ENCODE measurements at regions not wholly inside any gene's neighbourhood (a gene's known extent, or its start where the extent isn't known, plus 50 kb on each side); places are given as distances from the start of the nearest gene placed in this dataset.

DNA sequence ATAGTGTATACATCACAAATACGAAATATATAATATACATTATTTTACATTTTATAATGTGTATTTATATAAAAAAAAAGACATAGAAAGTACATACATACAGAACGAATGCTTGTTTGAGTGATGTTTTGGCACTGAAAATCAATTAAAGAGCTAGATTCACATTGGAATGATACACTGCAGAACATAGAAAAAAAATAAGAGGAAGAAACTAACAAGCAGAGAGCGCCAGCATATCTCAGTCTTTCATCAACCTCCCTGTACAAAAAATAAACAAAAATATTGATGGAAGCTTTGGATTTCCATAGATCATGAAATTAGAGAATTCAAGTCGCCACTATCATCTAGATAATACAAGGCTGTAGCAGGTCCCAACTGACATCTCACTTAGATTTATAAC, 420.6 kb downstream of the CENPC start:
- ATAC-seq: no peak
- TF ChIP-seq PATZ1 (CRISPR knock-in tag; IDR thresholded peaks at IDR 0.05; ENCODE audit: borderline replicate concordance): no peak
- TF ChIP-seq CSRNP3 (CRISPR knock-in tag; IDR thresholded peaks at IDR 0.05): no peak
- no peak for TF ChIP-seq TSHZ2 (CRISPR knock-in tag; IDR thresholded peaks at IDR 0.05)
- no peak for TF ChIP-seq ZNF565 (CRISPR knock-in tag; conservative IDR thresholded peaks at IDR 0.05; ENCODE audit: low read depth)
- TF ChIP-seq ZC3H10 (CRISPR knock-in tag; IDR thresholded peaks at IDR 0.05): no peak
- TF ChIP-seq PPARA (CRISPR knock-in tag; IDR thresholded peaks at IDR 0.05; ENCODE audit: borderline replicate concordance): no peak
- no peak for TF ChIP-seq ZNF70 (CRISPR knock-in tag; IDR thresholded peaks at IDR 0.05)
- no peak for TF ChIP-seq TOX (CRISPR knock-in tag; IDR thresholded peaks at IDR 0.05; ENCODE audit: borderline replicate concordance)
- TF ChIP-seq, protein P1, sequence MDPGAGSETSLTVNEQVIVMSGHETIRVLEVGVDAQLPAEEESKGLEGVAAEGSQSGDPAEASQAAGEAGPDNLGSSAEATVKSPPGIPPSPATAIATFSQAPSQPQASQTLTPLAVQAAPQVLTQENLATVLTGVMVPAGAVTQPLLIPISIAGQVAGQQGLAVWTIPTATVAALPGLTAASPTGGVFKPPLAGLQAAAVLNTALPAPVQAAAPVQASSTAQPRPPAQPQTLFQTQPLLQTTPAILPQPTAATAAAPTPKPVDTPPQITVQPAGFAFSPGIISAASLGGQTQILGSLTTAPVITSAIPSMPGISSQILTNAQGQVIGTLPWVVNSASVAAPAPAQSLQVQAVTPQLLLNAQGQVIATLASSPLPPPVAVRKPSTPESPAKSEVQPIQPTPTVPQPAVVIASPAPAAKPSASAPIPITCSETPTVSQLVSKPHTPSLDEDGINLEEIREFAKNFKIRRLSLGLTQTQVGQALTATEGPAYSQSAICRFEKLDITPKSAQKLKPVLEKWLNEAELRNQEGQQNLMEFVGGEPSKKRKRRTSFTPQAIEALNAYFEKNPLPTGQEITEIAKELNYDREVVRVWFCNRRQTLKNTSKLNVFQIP (CRISPR knock-in tag; IDR thresholded peaks at IDR 0.05; ENCODE audit: borderline replicate concordance, low read depth): no peak
- no peak for TF ChIP-seq RARB (CRISPR knock-in tag; IDR thresholded peaks at IDR 0.05)
- TF ChIP-seq ISL1 (CRISPR knock-in tag; IDR thresholded peaks at IDR 0.05): no peak
- TF ChIP-seq GLIS3 (CRISPR knock-in tag; IDR thresholded peaks at IDR 0.05): no peak
- TF ChIP-seq ESRRG (CRISPR knock-in tag; IDR thresholded peaks at IDR 0.05): no peak
- TF ChIP-seq ZNF8 (CRISPR knock-in tag; IDR thresholded peaks at IDR 0.05): no peak
- no peak for TF ChIP-seq CSDC2 (CRISPR knock-in tag; IDR thresholded peaks at IDR 0.05)

DNA sequence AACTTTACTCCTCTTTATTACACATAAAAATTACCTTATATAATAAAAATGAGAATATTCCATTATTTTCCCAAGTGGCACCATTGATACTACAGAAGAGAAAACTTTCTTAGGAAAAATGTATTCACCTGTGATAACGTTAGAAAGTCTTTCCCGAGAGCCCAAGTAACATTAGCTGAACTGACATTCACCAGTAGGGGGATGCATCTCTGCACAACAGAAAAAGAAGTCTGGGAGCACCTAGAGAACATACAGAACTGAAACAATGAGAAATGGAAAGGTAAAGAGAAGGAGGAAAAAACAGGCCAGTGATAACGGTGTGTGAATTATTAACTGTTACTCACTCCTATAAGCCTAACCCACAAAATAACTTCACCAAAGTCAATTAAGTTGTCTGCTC, 423.3 kb downstream of the CENPC start:
- TF ChIP-seq TOX (CRISPR knock-in tag; IDR thresholded peaks at IDR 0.05; ENCODE audit: borderline replicate concordance): no peak
- TF ChIP-seq RARB (CRISPR knock-in tag; IDR thresholded peaks at IDR 0.05): no peak
- TF ChIP-seq ZFP30 (CRISPR knock-in tag; IDR thresholded peaks at IDR 0.05): no peak
- no peak for TF ChIP-seq TSHZ2 (CRISPR knock-in tag; IDR thresholded peaks at IDR 0.05)
- no peak for TF ChIP-seq GLIS3 (CRISPR knock-in tag; IDR thresholded peaks at IDR 0.05)
- TF ChIP-seq CSDC2 (CRISPR knock-in tag; IDR thresholded peaks at IDR 0.05): no peak
- no peak for TF ChIP-seq CSRNP3 (CRISPR knock-in tag; IDR thresholded peaks at IDR 0.05)
- TF ChIP-seq CREB5 (CRISPR knock-in tag; IDR thresholded peaks at IDR 0.05; ENCODE audit: low read depth): no peak
- no peak for TF ChIP-seq ISL1 (CRISPR knock-in tag; IDR thresholded peaks at IDR 0.05)
- TF ChIP-seq OSR1 (CRISPR knock-in tag; IDR thresholded peaks at IDR 0.05): no peak
- TF ChIP-seq ZNF565 (CRISPR knock-in tag; conservative IDR thresholded peaks at IDR 0.05; ENCODE audit: low read depth): no peak
- TF ChIP-seq ESRRG (CRISPR knock-in tag; IDR thresholded peaks at IDR 0.05): no peak
- TF ChIP-seq ZNF8 (CRISPR knock-in tag; IDR thresholded peaks at IDR 0.05): no peak
- no peak for TF ChIP-seq ZNF70 (CRISPR knock-in tag; IDR thresholded peaks at IDR 0.05)
- no peak for TF ChIP-seq PATZ1 (CRISPR knock-in tag; IDR thresholded peaks at IDR 0.05; ENCODE audit: borderline replicate concordance)
- no peak for TF ChIP-seq ARNTL (CRISPR knock-in tag; IDR thresholded peaks at IDR 0.05; ENCODE audit: borderline replicate concordance, low read depth)
- ATAC-seq: peak; percentile 59; the same call in 1 of the 3 replicates
